Osteoblast (primary cell): ENCODE measurements at regions not wholly inside any gene's neighbourhood (a gene's known extent, or its start where the extent isn't known, plus 50 kb on each side); places are given as distances from the start of the nearest gene placed in this dataset.
A peak's percentile ranks its signal among the peaks of the same experiment; 100 is the strongest.

ENCODE experiments used
- DNase-seq: peaks from one replicate; pipeline ENCODE4 v3.0.0; 2011; ENCODE audit warnings: low spot score, mixed read lengths; ENCODE audit not compliant: insufficient read length; ENCODE audit errors: missing footprints
- H2AFZ ChIP-seq: 2 replicates; pipeline ENCODE4 v1.6.0; 2011; ENCODE audit warnings: mild to moderate bottlenecking, low read length
- H3K27ac ChIP-seq: 2 replicates; pipeline ENCODE4 v1.5.1; 2011; ENCODE audit warnings: mild to moderate bottlenecking, low read depth, low read length, moderate library complexity
- H3K27me3 ChIP-seq: 2 replicates; pipeline ENCODE4 v1.6.0; 2012; ENCODE audit warnings: mild to moderate bottlenecking, control low read depth, inconsistent platforms, low read length, moderate library complexity; ENCODE audit not compliant: insufficient read depth
- H3K36me3 ChIP-seq: 2 replicates; pipeline ENCODE4 v1.5.1; 2011; ENCODE audit warnings: mild to moderate bottlenecking, low read length, control low read depth, moderate library complexity; ENCODE audit not compliant: insufficient read depth
- H3K4me1 ChIP-seq: 2 replicates; pipeline ENCODE4 v1.5.1; 2011; ENCODE audit warnings: mild to moderate bottlenecking, low read length, control low read depth, moderate library complexity; ENCODE audit not compliant: insufficient read depth
- H3K4me2 ChIP-seq: 2 replicates; pipeline ENCODE4 v1.6.0; 2011; ENCODE audit warnings: mild to moderate bottlenecking, low read length; ENCODE audit not compliant: insufficient read depth
- H3K4me3 ChIP-seq: fragments of 200-600 bp; sonication (generic); 3 replicates; pipeline ENCODE4 v1.5.1; 2012; ENCODE audit warnings: mild to moderate bottlenecking, low read length, inconsistent platforms; ENCODE audit not compliant: insufficient read depth
- H3K79me2 ChIP-seq: 2 replicates; pipeline ENCODE4 v1.6.0; 2012; ENCODE audit warnings: mild to moderate bottlenecking, low read length, control low read depth, inconsistent platforms; ENCODE audit not compliant: insufficient read depth
- H3K9me3 ChIP-seq: 2 replicates; pipeline ENCODE4 v1.5.1; 2011; ENCODE audit warnings: low read depth, low read length, control low read depth
- H4K20me1 ChIP-seq: 2 replicates; pipeline ENCODE4 v1.6.0; 2012; ENCODE audit warnings: mild to moderate bottlenecking, low read length, control low read depth; ENCODE audit not compliant: insufficient read depth
- TF ChIP-seq, protein P1 (sequence below): IDR thresholded peaks from 2 replicates; pipeline ENCODE4 v1.5.1; 2011; ENCODE audit warnings: mild to moderate bottlenecking, low read depth, low read length, moderate library complexity; ENCODE audit errors: extremely low read depth

DNA sequence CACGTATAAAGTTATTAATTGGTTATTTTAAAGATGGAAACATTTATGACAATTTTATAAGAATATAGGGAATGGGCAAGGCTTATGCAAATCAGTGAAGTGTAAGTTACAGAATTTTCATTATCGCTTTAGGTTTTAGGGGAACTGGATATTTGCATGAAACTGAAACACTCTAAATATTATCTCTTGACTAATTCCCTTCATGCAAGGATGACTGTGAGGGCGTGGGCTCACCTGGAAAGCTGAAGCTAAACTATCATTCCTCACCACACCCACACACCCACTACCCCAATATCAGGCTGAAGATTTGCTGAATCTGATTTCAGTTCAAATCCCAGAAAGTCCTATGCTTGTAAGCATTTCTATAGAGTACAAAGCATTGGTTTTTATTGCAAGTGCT, 81.7 kb upstream of the ARHGAP24 start:
- TF ChIP-seq, protein P1, sequence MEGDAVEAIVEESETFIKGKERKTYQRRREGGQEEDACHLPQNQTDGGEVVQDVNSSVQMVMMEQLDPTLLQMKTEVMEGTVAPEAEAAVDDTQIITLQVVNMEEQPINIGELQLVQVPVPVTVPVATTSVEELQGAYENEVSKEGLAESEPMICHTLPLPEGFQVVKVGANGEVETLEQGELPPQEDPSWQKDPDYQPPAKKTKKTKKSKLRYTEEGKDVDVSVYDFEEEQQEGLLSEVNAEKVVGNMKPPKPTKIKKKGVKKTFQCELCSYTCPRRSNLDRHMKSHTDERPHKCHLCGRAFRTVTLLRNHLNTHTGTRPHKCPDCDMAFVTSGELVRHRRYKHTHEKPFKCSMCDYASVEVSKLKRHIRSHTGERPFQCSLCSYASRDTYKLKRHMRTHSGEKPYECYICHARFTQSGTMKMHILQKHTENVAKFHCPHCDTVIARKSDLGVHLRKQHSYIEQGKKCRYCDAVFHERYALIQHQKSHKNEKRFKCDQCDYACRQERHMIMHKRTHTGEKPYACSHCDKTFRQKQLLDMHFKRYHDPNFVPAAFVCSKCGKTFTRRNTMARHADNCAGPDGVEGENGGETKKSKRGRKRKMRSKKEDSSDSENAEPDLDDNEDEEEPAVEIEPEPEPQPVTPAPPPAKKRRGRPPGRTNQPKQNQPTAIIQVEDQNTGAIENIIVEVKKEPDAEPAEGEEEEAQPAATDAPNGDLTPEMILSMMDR = no peak
- Histone ChIP-seq H3K4me3 (no peak overlapping the region), H3K4me2 (no peak overlapping the region), H4K20me1 (no peaks in the 10 kb centered on the region), H3K79me2 (no peaks in the 10 kb centered on the region), H3K9me3 (no peaks in the 10 kb centered on the region), H3K27me3 (no peaks in the 10 kb centered on the region), H3K36me3 (no peaks in the 10 kb centered on the region), H2AFZ (no peak overlapping the region), H3K4me1 (no peaks in the 10 kb centered on the region), H3K27ac (no peak overlapping the region)
- DNase-seq = no peak

DNA sequence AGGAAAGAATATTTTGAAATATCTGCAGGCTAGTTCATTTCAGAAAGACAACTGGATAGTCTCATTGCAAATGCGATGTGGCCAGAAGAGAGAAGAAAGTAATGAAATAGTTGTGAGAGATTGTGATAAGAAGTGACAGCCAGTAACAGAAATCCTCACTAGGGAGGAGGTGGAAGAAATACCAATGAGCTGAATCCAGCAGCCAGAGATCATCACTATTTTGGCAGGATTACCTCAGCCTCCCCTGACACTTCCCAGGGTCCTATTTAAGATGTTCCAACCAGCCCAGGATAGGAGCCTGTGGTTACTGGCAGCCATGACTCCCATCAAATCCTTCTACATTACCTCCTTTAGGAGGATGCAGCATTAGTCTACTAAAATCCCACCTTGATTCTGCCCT, 76.7 kb upstream of the ARHGAP24 start:
- no peaks in the 10 kb centered on the region for H4K20me1 ChIP-seq
- H3K27ac ChIP-seq = no peak overlapping the region
- H3K4me1 ChIP-seq = no peaks in the 10 kb centered on the region
- H3K4me2 ChIP-seq = no peak overlapping the region
- H3K27me3 ChIP-seq = no peaks in the 10 kb centered on the region
- no peaks in the 10 kb centered on the region for H3K36me3 ChIP-seq
- no peaks in the 10 kb centered on the region for H3K9me3 ChIP-seq
- peak; percentile 65 for DNase-seq
- no peak overlapping the region for H2AFZ ChIP-seq
- TF ChIP-seq, protein P1 = no peak
- no peak overlapping the region for H3K4me3 ChIP-seq
- H3K79me2 ChIP-seq = no peaks in the 10 kb centered on the region

DNA sequence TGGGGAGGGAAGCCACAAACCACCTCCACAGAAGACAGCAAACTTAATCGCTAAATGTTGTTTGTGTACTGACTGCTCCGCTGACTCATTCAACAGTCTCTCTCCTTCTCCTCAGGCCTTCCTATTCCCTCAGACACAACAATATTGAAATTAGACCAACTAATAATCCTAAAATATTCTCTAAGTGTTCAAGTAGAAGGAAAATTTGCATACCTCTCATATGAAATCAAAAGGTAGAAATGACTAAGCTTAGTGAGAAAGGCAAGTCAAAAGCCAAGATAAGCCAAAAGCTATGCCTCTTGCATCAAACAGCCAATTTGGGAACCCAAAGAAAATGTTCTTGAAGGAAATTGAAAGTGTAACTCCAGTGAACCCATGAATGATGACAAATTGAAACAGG, 75.7 kb upstream of the ARHGAP24 start:
- Histone ChIP-seq H3K4me1 (no peaks in the 10 kb centered on the region), H3K9me3 (no peaks in the 10 kb centered on the region), H3K4me3 (no peak overlapping the region), H3K27ac (no peak overlapping the region), H4K20me1 (no peaks in the 10 kb centered on the region), H3K4me2 (no peak overlapping the region), H3K27me3 (no peaks in the 10 kb centered on the region), H3K36me3 (no peaks in the 10 kb centered on the region), H2AFZ (no peak overlapping the region), H3K79me2 (no peaks in the 10 kb centered on the region)
- no peak for DNase-seq
- TF ChIP-seq, protein P1 = no peak

DNA sequence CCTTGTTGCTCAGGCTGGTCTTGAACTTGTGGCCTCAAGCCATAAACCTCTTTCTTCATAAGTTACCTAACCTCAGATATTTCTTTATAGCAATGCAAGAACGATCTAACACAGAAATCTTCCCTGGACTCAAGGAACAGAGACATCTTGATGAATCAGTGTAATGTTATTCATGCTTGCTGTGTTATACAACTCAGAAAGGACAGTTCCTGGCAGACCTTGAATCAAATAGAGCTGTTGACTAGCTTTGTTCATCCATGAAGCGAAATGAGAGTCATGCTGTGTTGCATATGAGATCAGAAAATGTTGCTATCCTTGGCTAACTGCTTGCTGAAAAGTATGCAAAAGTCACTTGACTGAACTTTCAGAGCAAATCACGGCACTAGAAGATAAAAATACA, 72.6 kb upstream of the ARHGAP24 start:
- no peak overlapping the region for H3K4me2 ChIP-seq
- H3K79me2 ChIP-seq = no peaks in the 10 kb centered on the region
- H3K27ac ChIP-seq = no peak overlapping the region
- H3K36me3 ChIP-seq = no peaks in the 10 kb centered on the region
- no peak overlapping the region for H2AFZ ChIP-seq
- H3K4me3 ChIP-seq = no peak overlapping the region
- H3K9me3 ChIP-seq = no peaks in the 10 kb centered on the region
- H3K4me1 ChIP-seq = no peaks in the 10 kb centered on the region
- H4K20me1 ChIP-seq = no peaks in the 10 kb centered on the region
- TF ChIP-seq, protein P1 = no peak
- no peaks in the 10 kb centered on the region for H3K27me3 ChIP-seq
- DNase-seq = peak; percentile 25
